ENCODE measurements at regions not wholly inside any gene's neighbourhood (a gene's known extent, or its start where the extent isn't known, plus 50 kb on each side); places are given as distances from the start of the nearest gene placed in this dataset.

GRCh38 chr10:128825626-128826025 is 641.4 kb upstream of the MGMT start:
- Histone ChIP-seq H3K4me3 (ENCODE audit: low read depth in 2 of 2, low read length in 1 of 2) (no peak overlapping the region), H3K36me3 (replicated peaks in 1 of 2; ENCODE audit: control insufficient read depth in 1 of 2, insufficient read depth in 2 of 2, low read length in 1 of 2) (no peaks in the 10 kb centered on the region), H3K9me2 (no peaks in the 10 kb centered on the region), H4K20me1 (ENCODE audit: insufficient read depth) (no peaks in the 10 kb centered on the region), H3K9me3 (no peaks in the 10 kb centered on the region), H3K27ac (ENCODE audit: low read depth in 2 of 2, low read length in 1 of 2) (no peak overlapping the region), H3K9ac (no peak overlapping the region), H3K27me3 (ENCODE audit: insufficient read depth) (no peaks in the 10 kb centered on the region), H3K4me2 (no peak overlapping the region), H2AFZ (ENCODE audit: low read depth) (no peak overlapping the region), H3F3A (replicated peaks; ENCODE audit: insufficient read depth) (no peaks in the 10 kb centered on the region), H3K79me2 (ENCODE audit: insufficient read depth) (no peaks in the 10 kb centered on the region), H3K4me1 (ENCODE audit: control insufficient read depth in 1 of 2, insufficient read depth in 2 of 2, low read depth in 1 of 2, low read length in 1 of 2) (no peaks in the 10 kb centered on the region; a peak in 1 of 4 replicates)
- no peak for DNase-seq
- WGBS (ENCODE audit: low lambda C conversion rate), result 42% methylated on average over 6 of the region's 6 CpGs
- ChIA-PET CTCF (interaction anchor here (1.4 kb wide), 1 partner anchor 10 kb away, joined by 3 read pairs; no protein-coding TSS in a partner anchor), POLR2A (no interaction called here)
- TF ChIP-seq MXI1 (IDR thresholded peaks at IDR 0.05; ENCODE audit: low read depth, low read length) (no peak), FOXM1 (IDR thresholded peaks at IDR 0.05; ENCODE audit: low read depth) (no peak), NRF1 (IDR thresholded peaks at IDR 0.05; ENCODE audit: low read depth, low read length) (no peak), FOSL2 (IDR thresholded peaks at IDR 0.05; ENCODE audit: borderline replicate concordance, low read depth) (no peak), RAD21 (IDR thresholded peaks at IDR 0.05; ENCODE audit: low read length) (no peak), IRF3 (IDR thresholded peaks at IDR 0.05; ENCODE audit: low read depth, low read length) (no peak), GABPA (IDR thresholded peaks at IDR 0.05; ENCODE audit: low read depth) (no peak), RXRA (IDR thresholded peaks at IDR 0.05; ENCODE audit: borderline replicate concordance, low read depth) (no peak), TEAD4 (IDR thresholded peaks at IDR 0.05; ENCODE audit: borderline replicate concordance, insufficient read depth) (no peak), EZH2phosphoT487 (IDR thresholded peaks at IDR 0.05; ENCODE audit: borderline replicate concordance, low read depth) (no peak), YY1 (IDR thresholded peaks at IDR 0.05; ENCODE audit: low read depth) (no peak), SIN3A (IDR thresholded peaks at IDR 0.05; ENCODE audit: borderline replicate concordance, low read depth, low read length) (no peak), MEF2A (IDR thresholded peaks at IDR 0.05; ENCODE audit: borderline replicate concordance, low read depth) (no peak), GATA2 (CRISPR knock-in tag; IDR thresholded peaks at IDR 0.05) (no peak), TAF1 (IDR thresholded peaks at IDR 0.05; ENCODE audit: borderline replicate concordance, low read depth, low read length) (no peak), ZBTB33 (IDR thresholded peaks at IDR 0.05; ENCODE audit: borderline replicate concordance, low read depth) (no peak), TCF12 (IDR thresholded peaks at IDR 0.05) (no peak), USF2 (IDR thresholded peaks at IDR 0.05; ENCODE audit: borderline replicate concordance, low read depth, low read length) (no peak)
